Heart left ventricle (tissue), 13 donors: ENCODE measurements at regions not wholly inside any gene's neighbourhood (a gene's known extent, or its start where the extent isn't known, plus 50 kb on each side); places are given as distances from the start of the nearest gene placed in this dataset.

Experiments used
- POLR2A ChIP-seq, 2 donors: fragments of 450-650 bp; IDR thresholded peaks; one replicate each; pipeline ENCODE4 v1.6.1; 2017; ENCODE audit warnings: antibody characterized with exemption in 2 of 2, mild to moderate bottlenecking in 2 of 2, moderate library complexity in 2 of 2
- TF ChIP-seq, protein P1 (sequence below), 12 donors: fragments of 200-600 bp; sonication (generic) in 4 of 12; IDR thresholded peaks; one replicate each; pipeline versions ENCODE4 v1.5.0 to v1.8.0; 2018 to 2022; ENCODE audit warnings: antibody characterized with exemption in 12 of 12, mild to moderate bottlenecking in 5 of 12
- donor health status: ischemic (EF 13 %, LVEDD 7.1; RV severe dilation, severe dysfunction).
- donor health status: DM: no; HTN: yes; CAD: no.
- donor health status: DM: no; HTN: no; CAD: no.
- donor health status: ischemic (EF 25% LVEDD 6.9; RV normal size, moderate dysfunction).
- donor health status: ischemic (EF 25% LVEDD 5.7; RV mildly dilated, moderate dysfunction).
- donor health status: ischemic (EF 35%, LVEDD 5.7; RV mildly dilated, moderate dysfunction).
- donor health status: nonischemic (EF 11% LVEDD 7.7; RV severe dilation, severe dysfunction).
- donor health status: DM: yes; HTN: yes; CAD: no.
- donor health status: PGD.
- donor health status: ischemic (EF 29% LVEDD 5.4; RV normal size, mild dysfunction).
- donor health status: nonischemic (EF 23%, LVEDD 6.1; RV moderate dilation, normal function).

DNA sequence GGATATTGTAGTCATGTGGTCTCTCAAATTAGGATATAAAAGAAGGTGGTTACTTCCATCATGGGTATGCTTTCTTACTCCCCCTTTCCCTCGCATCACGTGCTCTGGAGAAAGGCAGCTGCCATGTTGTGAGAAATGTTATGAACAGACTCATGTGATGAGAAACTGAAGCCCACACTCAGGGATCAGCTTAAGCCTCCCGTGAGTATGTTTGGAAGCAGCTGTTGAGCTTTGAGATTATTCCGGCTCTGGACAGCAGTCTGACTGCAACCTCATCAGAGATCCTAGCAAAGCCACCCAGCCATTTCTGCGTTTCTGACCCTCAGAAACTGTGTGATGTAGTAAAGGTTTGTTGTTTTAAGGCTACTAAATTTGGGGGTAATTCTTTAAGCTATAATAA lies 700.1 kb downstream of the ADCYAP1 start:
- TF ChIP-seq, protein P1, sequence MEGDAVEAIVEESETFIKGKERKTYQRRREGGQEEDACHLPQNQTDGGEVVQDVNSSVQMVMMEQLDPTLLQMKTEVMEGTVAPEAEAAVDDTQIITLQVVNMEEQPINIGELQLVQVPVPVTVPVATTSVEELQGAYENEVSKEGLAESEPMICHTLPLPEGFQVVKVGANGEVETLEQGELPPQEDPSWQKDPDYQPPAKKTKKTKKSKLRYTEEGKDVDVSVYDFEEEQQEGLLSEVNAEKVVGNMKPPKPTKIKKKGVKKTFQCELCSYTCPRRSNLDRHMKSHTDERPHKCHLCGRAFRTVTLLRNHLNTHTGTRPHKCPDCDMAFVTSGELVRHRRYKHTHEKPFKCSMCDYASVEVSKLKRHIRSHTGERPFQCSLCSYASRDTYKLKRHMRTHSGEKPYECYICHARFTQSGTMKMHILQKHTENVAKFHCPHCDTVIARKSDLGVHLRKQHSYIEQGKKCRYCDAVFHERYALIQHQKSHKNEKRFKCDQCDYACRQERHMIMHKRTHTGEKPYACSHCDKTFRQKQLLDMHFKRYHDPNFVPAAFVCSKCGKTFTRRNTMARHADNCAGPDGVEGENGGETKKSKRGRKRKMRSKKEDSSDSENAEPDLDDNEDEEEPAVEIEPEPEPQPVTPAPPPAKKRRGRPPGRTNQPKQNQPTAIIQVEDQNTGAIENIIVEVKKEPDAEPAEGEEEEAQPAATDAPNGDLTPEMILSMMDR (IDR thresholded peaks at IDR 0.05) = no peak
- no peak for TF ChIP-seq POLR2A (IDR thresholded peaks at IDR 0.05)
